K562 (cell line): ENCODE measurements at regions not wholly inside any gene's neighbourhood (a gene's known extent, or its start where the extent isn't known, plus 50 kb on each side); places are given as distances from the start of the nearest gene placed in this dataset.

ENCODE experiments used
- CBX8 ChIP-seq: fragments of 200-600 bp; sonication (generic); IDR thresholded peaks from 2 replicates; pipeline ENCODE4 v1.6.1; 2012; ENCODE audit warnings: borderline replicate concordance, mixed run types, low read depth, mild to moderate bottlenecking, moderate library complexity, mixed read lengths, low read length, control low read depth, inconsistent platforms; ENCODE audit not compliant: poor library complexity, severe bottlenecking; ENCODE audit errors: extremely low read depth
- CTCF ChIP-seq, 3 experiments: IDR thresholded peaks in 2 of 3; conservative IDR thresholded peaks in 1 of 3; 2 replicates each; pipeline ENCODE4 v1.5.1; 2011 to 2012; ENCODE audit warnings: low read length in 3 of 3, mild to moderate bottlenecking in 3 of 3, control low read depth in 2 of 3, improper control_type of control experiment in 1 of 3, inconsistent platforms in 1 of 3, low read depth in 1 of 3, mixed read lengths in 1 of 3, moderate library complexity in 1 of 3; ENCODE audit not compliant: insufficient read depth in 2 of 3
- EP400 ChIP-seq: fragments of 450-650 bp; IDR thresholded peaks from 2 replicates; pipeline ENCODE4 v1.6.1; 2017; ENCODE audit warnings: antibody characterized with exemption, mild to moderate bottlenecking, moderate library complexity
- EZH2 ChIP-seq: IDR thresholded peaks from 2 replicates; pipeline ENCODE4 v1.6.1; 2012; ENCODE audit warnings: low read depth, mild to moderate bottlenecking, inconsistent platforms, low read length, borderline replicate concordance
- MYNN ChIP-seq, 2 experiments: sonication (generic); formaldehyde crosslinking in 1 of 2; IDR thresholded peaks; 2 replicates each; pipeline versions ENCODE4 v1.5.0 to v1.6.1; 2016 to 2020; ENCODE audit warnings: antibody characterized with exemption in 1 of 2, missing genetic modification reagents in 1 of 2
- PHF20 ChIP-seq: fragments of 450-650 bp; IDR thresholded peaks from 2 replicates; pipeline ENCODE4 v1.6.1; 2018; ENCODE audit not compliant: partially characterized antibody
- POU5F1 ChIP-seq: fragments of 150-350 bp; IDR thresholded peaks from 2 replicates; pipeline ENCODE4 v1.6.1; 2014; ENCODE audit warnings: borderline replicate concordance, low read length, low read depth, mild to moderate bottlenecking; ENCODE audit not compliant: partially characterized antibody
- SMC3 ChIP-seq: conservative IDR thresholded peaks from 2 replicates; pipeline ENCODE4 v1.6.1; 2011; ENCODE audit warnings: low read depth, low read length, improper control_type of control experiment; ENCODE audit not compliant: insufficient read depth
- SP2 ChIP-seq: IDR thresholded peaks from 2 replicates; pipeline ENCODE4 v1.6.1; 2011; ENCODE audit warnings: mild to moderate bottlenecking, low read depth, low read length, moderate library complexity; ENCODE audit not compliant: poor library complexity, severe bottlenecking; ENCODE audit errors: extremely low read depth
- ZBTB43 ChIP-seq: sonication (generic); formaldehyde crosslinking; IDR thresholded peaks from 2 replicates; pipeline ENCODE4 v1.8.0; 2023; ENCODE audit warnings: mild to moderate bottlenecking, missing genetic modification reagents
- ZFP30 ChIP-seq: fragments of 250-450 bp; sonication (Bioruptor Pico); IDR thresholded peaks from 2 replicates; pipeline ENCODE4 v1.8.0; 2022; ENCODE audit warnings: moderate library complexity, mild to moderate bottlenecking, inconsistent platforms, borderline replicate concordance
- TF ChIP-seq, protein P1 (sequence below): sonication (generic); formaldehyde crosslinking; IDR thresholded peaks from 2 replicates; pipeline ENCODE4 v1.5.0; 2020; ENCODE audit warnings: missing genetic modification reagents
- TF ChIP-seq, protein P2 (sequence below): fragments of 250-450 bp; sonication (Bioruptor Pico); IDR thresholded peaks from 2 replicates; pipeline ENCODE4 v1.5.0; 2021

DNA sequence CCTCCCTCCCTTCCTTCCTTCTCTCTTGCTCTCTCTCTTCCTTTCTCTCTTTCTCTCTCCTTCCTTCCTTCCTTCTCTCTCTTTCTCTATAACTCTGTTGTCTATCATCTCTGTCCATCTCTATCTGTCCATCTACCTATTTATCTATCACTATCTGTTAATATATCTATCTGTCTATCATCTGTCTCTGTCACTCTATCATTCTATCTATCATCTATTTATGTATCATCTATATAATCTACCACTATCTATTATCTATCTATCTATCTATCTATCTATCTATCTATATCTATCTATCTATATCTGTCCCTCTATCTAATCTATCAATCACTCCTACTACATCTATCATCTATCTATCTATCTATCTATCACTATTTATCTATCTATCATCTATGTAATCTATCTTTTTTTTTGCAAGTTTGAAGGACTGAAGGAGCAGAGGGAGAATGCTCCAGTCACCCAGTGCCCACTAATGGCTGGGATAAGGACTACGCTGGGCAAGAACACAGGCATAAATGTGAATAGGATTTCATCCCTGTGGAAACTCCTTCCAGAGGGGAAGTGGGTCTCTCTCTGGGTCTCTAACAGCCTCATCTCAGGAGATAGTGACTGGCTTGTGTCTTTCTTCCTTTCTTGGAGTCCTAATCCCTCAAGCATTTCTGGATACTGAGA, 427.0 kb downstream of the LPIN1 start:
- TF ChIP-seq ZFP30 (no peak), ZBTB43 (CRISPR knock-in tag) (no peak), EZH2 (no peak), PHF20 (no peak), CTCF (IDR thresholded peaks at IDR 0.05 in 2 of 3, conservative IDR thresholded peaks at IDR 0.05 in 1 of 3; ENCODE audit: insufficient read depth in 2 of 3, low read depth in 1 of 3, low read length in 3 of 3) (no peak), EP400 (no peak), SP2 (no peak), POU5F1 (no peak), SMC3 (no peak), CBX8 (no peak), MYNN (IDR thresholded peaks at IDR 0.05) (no peak), MYNN (CRISPR knock-in tag; IDR thresholded peaks at IDR 0.05) (no peak)
- TF ChIP-seq, protein P1, sequence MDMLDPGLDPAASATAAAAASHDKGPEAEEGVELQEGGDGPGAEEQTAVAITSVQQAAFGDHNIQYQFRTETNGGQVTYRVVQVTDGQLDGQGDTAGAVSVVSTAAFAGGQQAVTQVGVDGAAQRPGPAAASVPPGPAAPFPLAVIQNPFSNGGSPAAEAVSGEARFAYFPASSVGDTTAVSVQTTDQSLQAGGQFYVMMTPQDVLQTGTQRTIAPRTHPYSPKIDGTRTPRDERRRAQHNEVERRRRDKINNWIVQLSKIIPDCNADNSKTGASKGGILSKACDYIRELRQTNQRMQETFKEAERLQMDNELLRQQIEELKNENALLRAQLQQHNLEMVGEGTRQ: no peak
- TF ChIP-seq, protein P2, sequence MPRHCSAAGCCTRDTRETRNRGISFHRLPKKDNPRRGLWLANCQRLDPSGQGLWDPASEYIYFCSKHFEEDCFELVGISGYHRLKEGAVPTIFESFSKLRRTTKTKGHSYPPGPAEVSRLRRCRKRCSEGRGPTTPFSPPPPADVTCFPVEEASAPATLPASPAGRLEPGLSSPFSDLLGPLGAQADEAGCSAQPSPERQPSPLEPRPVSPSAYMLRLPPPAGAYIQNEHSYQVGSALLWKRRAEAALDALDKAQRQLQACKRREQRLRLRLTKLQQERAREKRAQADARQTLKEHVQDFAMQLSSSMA (CRISPR knock-in tag): no peak
